Hepatocyte (in vitro differentiated cells): ENCODE measurements at regions not wholly inside any gene's neighbourhood (a gene's known extent, or its start where the extent isn't known, plus 50 kb on each side); places are given as distances from the start of the nearest gene placed in this dataset.

Experiments used
- CTCF ChIP-seq: fragments of 200-600 bp; sonication (generic); IDR thresholded peaks from 2 replicates; pipeline ENCODE4 v1.5.1; 2016; ENCODE audit warnings: antibody characterized with exemption, mild to moderate bottlenecking; ENCODE audit not compliant: poor library complexity
- EZH2 ChIP-seq: fragments of 200-600 bp; sonication (generic); IDR thresholded peaks from 2 replicates; pipeline ENCODE4 v1.6.1; 2016; ENCODE audit warnings: antibody characterized with exemption, mild to moderate bottlenecking, borderline replicate concordance
- EZH2phosphoT487 ChIP-seq: fragments of 200-600 bp; sonication (generic); IDR thresholded peaks from one replicate; pipeline ENCODE4 v1.6.1; 2018; ENCODE audit warnings: antibody characterized with exemption, mild to moderate bottlenecking, low read depth, moderate library complexity; ENCODE audit not compliant: unreplicated experiment, severe bottlenecking

- TF ChIP-seq CTCF (no peak), EZH2 (no peak), EZH2phosphoT487 (no peak)
These were observed 685.8 kb downstream of the GABRG1 start for GRCh38 chr4:45438047-45438446.
